ENCODE measurements at regions not wholly inside any gene's neighbourhood (a gene's known extent, or its start where the extent isn't known, plus 50 kb on each side); places are given as distances from the start of the nearest gene placed in this dataset.

GRCh38 chr6:49321561-49322072 lies 141.4 kb downstream of the MMUT start:
- TF ChIP-seq USF1 (IDR thresholded peaks at IDR 0.05; ENCODE audit: borderline replicate concordance, extremely low read length, insufficient read depth, low read depth, low read length), result no peak
- no peak for TF ChIP-seq CTCF (IDR thresholded peaks at IDR 0.05 in 2 of 3, conservative IDR thresholded peaks at IDR 0.05 in 1 of 3; ENCODE audit: control insufficient read depth in 2 of 3, extremely low read depth in 1 of 3, insufficient read depth in 1 of 3, low read depth in 3 of 3, low read length in 3 of 3)

Data from GM12878 (cell line).